K562 (cell line): ENCODE measurements at regions not wholly inside any gene's neighbourhood (a gene's known extent, or its start where the extent isn't known, plus 50 kb on each side); places are given as distances from the start of the nearest gene placed in this dataset.

Source experiments
- BCL6 ChIP-seq: fragments of 250-450 bp; sonication (Bioruptor Pico); IDR thresholded peaks from 2 replicates; pipeline ENCODE4 v1.4.0; 2020
- CCAR2 ChIP-seq: fragments of 200-400 bp; formaldehyde crosslinking; IDR thresholded peaks from 2 replicates; pipeline ENCODE4 v1.6.1; 2017; ENCODE audit warnings: mild to moderate bottlenecking, low read depth, low read length
- EP300 ChIP-seq: IDR thresholded peaks from 2 replicates; pipeline ENCODE4 v1.6.1; 2012; ENCODE audit warnings: low read length, improper control_type of control experiment
- ESRRA ChIP-seq: fragments of 450-650 bp; IDR thresholded peaks from 2 replicates; pipeline ENCODE4 v1.6.1; 2014; ENCODE audit warnings: low read depth, mild to moderate bottlenecking, moderate library complexity, borderline replicate concordance
- FOXA1 ChIP-seq: fragments of 450-650 bp; IDR thresholded peaks from 2 replicates; pipeline ENCODE4 v1.6.1; 2016; ENCODE audit warnings: mild to moderate bottlenecking, borderline replicate concordance
- GABPA ChIP-seq: fragments of 200-800 bp; sonication (Bioruptor generic); conservative IDR thresholded peaks from 2 replicates; pipeline ENCODE4 v1.6.1; 2016; ENCODE audit warnings: low read depth, missing genetic modification characterization, missing compliant biosample characterization
- MYC ChIP-seq, 2 experiments: fragments of 250-450 bp in 1 of 2; sonication (Bioruptor Pico) in 1 of 2; IDR thresholded peaks; 2 replicates each; pipeline versions ENCODE4 v1.5.1 to v1.6.1; 2012 to 2021; ENCODE audit warnings: low read depth in 2 of 2, borderline replicate concordance in 1 of 2, improper control_type of control experiment in 1 of 2, low read length in 1 of 2, mild to moderate bottlenecking in 1 of 2, moderate library complexity in 1 of 2
- POLR2A ChIP-seq: fragments of 450-650 bp; conservative IDR thresholded peaks from 2 replicates; pipeline ENCODE4 v1.6.1; 2016
- TBP ChIP-seq: optimal IDR thresholded peaks from 2 replicates; pipeline ENCODE3; 2011; ENCODE audit warnings: low read depth, low read length, improper control_type of control experiment
- ZNF165 ChIP-seq: fragments of 250-450 bp; sonication (Bioruptor Pico); IDR thresholded peaks from 2 replicates; pipeline ENCODE4 v1.4.0; 2020; ENCODE audit warnings: borderline replicate concordance
- TF ChIP-seq, protein P1 (sequence below), 3 experiments: IDR thresholded peaks in 2 of 3; conservative IDR thresholded peaks in 1 of 3; 2 replicates each; pipeline ENCODE4 v1.5.1; 2011 to 2012; ENCODE audit warnings: low read length in 3 of 3, mild to moderate bottlenecking in 3 of 3, control low read depth in 2 of 3, improper control_type of control experiment in 1 of 3, inconsistent platforms in 1 of 3, low read depth in 1 of 3, mixed read lengths in 1 of 3, moderate library complexity in 1 of 3; ENCODE audit not compliant: insufficient read depth in 2 of 3
- TF ChIP-seq, protein P2 (sequence below): sonication (generic); formaldehyde crosslinking; IDR thresholded peaks from 2 replicates; pipeline ENCODE4 v1.9.0; 2022; ENCODE audit warnings: mild to moderate bottlenecking, missing genetic modification reagents
- TF ChIP-seq, protein P3 (sequence below): IDR thresholded peaks from 3 replicates; pipeline ENCODE4 v1.6.1; 2011; ENCODE audit warnings: borderline replicate concordance, mild to moderate bottlenecking, moderate library complexity; ENCODE audit not compliant: insufficient read length; ENCODE audit errors: extremely low read depth
- TF ChIP-seq, protein P4 (sequence below), 2 experiments: fragments of 450-650 bp in 1 of 2; sonication (generic) in 1 of 2; formaldehyde crosslinking in 1 of 2; IDR thresholded peaks; 2 replicates each; pipeline versions ENCODE4 v1.7.1 to v1.9.0; 2016 to 2022; ENCODE audit warnings: inconsistent platforms in 1 of 2, mild to moderate bottlenecking in 1 of 2, missing genetic modification reagents in 1 of 2

DNA sequence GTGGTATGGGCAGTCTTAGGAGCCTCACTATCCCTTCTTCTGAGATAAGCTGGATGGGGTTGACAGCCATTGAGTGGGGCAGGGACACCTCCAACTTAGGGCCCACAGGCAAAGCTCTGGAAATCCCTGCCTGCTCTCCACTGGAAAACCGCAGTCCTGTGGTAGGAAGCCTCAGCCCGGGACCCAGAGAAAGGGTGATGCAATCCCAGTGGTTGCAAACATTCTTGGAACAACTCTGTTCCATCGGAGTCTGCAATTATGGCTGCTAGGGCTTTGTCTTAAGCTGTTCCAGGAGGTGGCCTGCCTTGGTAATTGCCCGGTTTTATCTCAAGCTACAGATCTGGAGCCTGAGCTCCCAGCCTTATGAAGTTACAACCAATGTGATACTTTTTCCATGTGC is 133.4 kb downstream of the DICER1 start:
- TF ChIP-seq GABPA (tag): no peak
- no peak for TF ChIP-seq POLR2A
- no peak for TF ChIP-seq ZNF165 (CRISPR knock-in tag)
- TF ChIP-seq, protein P1, sequence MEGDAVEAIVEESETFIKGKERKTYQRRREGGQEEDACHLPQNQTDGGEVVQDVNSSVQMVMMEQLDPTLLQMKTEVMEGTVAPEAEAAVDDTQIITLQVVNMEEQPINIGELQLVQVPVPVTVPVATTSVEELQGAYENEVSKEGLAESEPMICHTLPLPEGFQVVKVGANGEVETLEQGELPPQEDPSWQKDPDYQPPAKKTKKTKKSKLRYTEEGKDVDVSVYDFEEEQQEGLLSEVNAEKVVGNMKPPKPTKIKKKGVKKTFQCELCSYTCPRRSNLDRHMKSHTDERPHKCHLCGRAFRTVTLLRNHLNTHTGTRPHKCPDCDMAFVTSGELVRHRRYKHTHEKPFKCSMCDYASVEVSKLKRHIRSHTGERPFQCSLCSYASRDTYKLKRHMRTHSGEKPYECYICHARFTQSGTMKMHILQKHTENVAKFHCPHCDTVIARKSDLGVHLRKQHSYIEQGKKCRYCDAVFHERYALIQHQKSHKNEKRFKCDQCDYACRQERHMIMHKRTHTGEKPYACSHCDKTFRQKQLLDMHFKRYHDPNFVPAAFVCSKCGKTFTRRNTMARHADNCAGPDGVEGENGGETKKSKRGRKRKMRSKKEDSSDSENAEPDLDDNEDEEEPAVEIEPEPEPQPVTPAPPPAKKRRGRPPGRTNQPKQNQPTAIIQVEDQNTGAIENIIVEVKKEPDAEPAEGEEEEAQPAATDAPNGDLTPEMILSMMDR (IDR thresholded peaks at IDR 0.05 in 2 of 3, conservative IDR thresholded peaks at IDR 0.05 in 1 of 3; ENCODE audit: insufficient read depth in 2 of 3, low read depth in 1 of 3, low read length in 3 of 3): no peak
- no peak for TF ChIP-seq TBP
- TF ChIP-seq, protein P2, sequence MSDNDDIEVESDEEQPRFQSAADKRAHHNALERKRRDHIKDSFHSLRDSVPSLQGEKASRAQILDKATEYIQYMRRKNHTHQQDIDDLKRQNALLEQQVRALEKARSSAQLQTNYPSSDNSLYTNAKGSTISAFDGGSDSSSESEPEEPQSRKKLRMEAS (CRISPR knock-in tag): no peak
- TF ChIP-seq BCL6: no peak
- TF ChIP-seq, protein P3, sequence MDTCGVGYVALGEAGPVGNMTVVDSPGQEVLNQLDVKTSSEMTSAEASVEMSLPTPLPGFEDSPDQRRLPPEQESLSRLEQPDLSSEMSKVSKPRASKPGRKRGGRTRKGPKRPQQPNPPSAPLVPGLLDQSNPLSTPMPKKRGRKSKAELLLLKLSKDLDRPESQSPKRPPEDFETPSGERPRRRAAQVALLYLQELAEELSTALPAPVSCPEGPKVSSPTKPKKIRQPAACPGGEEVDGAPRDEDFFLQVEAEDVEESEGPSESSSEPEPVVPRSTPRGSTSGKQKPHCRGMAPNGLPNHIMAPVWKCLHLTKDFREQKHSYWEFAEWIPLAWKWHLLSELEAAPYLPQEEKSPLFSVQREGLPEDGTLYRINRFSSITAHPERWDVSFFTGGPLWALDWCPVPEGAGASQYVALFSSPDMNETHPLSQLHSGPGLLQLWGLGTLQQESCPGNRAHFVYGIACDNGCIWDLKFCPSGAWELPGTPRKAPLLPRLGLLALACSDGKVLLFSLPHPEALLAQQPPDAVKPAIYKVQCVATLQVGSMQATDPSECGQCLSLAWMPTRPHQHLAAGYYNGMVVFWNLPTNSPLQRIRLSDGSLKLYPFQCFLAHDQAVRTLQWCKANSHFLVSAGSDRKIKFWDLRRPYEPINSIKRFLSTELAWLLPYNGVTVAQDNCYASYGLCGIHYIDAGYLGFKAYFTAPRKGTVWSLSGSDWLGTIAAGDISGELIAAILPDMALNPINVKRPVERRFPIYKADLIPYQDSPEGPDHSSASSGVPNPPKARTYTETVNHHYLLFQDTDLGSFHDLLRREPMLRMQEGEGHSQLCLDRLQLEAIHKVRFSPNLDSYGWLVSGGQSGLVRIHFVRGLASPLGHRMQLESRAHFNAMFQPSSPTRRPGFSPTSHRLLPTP: no peak
- no peak for TF ChIP-seq CCAR2
- no peak for TF ChIP-seq FOXA1
- TF ChIP-seq, protein P4, sequence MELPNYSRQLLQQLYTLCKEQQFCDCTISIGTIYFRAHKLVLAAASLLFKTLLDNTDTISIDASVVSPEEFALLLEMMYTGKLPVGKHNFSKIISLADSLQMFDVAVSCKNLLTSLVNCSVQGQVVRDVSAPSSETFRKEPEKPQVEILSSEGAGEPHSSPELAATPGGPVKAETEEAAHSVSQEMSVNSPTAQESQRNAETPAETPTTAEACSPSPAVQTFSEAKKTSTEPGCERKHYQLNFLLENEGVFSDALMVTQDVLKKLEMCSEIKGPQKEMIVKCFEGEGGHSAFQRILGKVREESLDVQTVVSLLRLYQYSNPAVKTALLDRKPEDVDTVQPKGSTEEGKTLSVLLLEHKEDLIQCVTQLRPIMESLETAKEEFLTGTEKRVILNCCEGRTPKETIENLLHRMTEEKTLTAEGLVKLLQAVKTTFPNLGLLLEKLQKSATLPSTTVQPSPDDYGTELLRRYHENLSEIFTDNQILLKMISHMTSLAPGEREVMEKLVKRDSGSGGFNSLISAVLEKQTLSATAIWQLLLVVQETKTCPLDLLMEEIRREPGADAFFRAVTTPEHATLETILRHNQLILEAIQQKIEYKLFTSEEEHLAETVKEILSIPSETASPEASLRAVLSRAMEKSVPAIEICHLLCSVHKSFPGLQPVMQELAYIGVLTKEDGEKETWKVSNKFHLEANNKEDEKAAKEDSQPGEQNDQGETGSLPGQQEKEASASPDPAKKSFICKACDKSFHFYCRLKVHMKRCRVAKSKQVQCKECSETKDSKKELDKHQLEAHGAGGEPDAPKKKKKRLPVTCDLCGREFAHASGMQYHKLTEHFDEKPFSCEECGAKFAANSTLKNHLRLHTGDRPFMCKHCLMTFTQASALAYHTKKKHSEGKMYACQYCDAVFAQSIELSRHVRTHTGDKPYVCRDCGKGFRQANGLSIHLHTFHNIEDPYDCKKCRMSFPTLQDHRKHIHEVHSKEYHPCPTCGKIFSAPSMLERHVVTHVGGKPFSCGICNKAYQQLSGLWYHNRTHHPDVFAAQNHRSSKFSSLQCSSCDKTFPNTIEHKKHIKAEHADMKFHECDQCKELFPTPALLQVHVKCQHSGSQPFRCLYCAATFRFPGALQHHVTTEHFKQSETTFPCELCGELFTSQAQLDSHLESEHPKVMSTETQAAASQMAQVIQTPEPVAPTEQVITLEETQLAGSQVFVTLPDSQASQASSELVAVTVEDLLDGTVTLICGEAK (IDR thresholded peaks at IDR 0.05): no peak
- TF ChIP-seq, protein P4 (CRISPR knock-in tag; IDR thresholded peaks at IDR 0.05): no peak
- no peak for TF ChIP-seq EP300
- no peak for TF ChIP-seq ESRRA
- TF ChIP-seq MYC (IDR thresholded peaks at IDR 0.05; ENCODE audit: low read depth, low read length): no peak
- no peak for TF ChIP-seq MYC (CRISPR knock-in tag; IDR thresholded peaks at IDR 0.05; ENCODE audit: borderline replicate concordance, low read depth)
